DND-41 (cell line): ENCODE measurements at regions not wholly inside any gene's neighbourhood (a gene's known extent, or its start where the extent isn't known, plus 50 kb on each side); places are given as distances from the start of the nearest gene placed in this dataset.

Experiments used
- ATAC-seq: fragments of 200-7000 bp; cut with Tn5 transposase; 3 replicates; pipeline ENCODE4 v1.9.1; 2021; ENCODE audit warnings: low read depth; ENCODE audit not compliant: insufficient read depth
- DNase-seq: peaks from one replicate; pipeline ENCODE4 v3.0.0-alpha.2; 2020
- H2AFZ ChIP-seq: 2 replicates; pipeline ENCODE4 v1.6.0; 2012; ENCODE audit warnings: low read depth, low read length
- H3K27ac ChIP-seq: 2 replicates; pipeline ENCODE4 v1.5.1; 2012; ENCODE audit warnings: low read length, inconsistent platforms
- H3K27me3 ChIP-seq: fragments of 200-600 bp; sonication (generic); 2 replicates; pipeline ENCODE4 v1.6.0; 2012; ENCODE audit warnings: low read length, mild to moderate bottlenecking, inconsistent platforms; ENCODE audit not compliant: insufficient read depth, poor library complexity
- H3K36me3 ChIP-seq: 2 replicates; pipeline ENCODE4 v1.5.1; 2012; ENCODE audit warnings: low read length, inconsistent platforms; ENCODE audit not compliant: insufficient read depth
- H3K4me1 ChIP-seq: 2 replicates; pipeline ENCODE4 v1.5.1; 2012; ENCODE audit warnings: mild to moderate bottlenecking, low read length; ENCODE audit not compliant: insufficient read depth
- H3K4me2 ChIP-seq: 2 replicates; pipeline ENCODE4 v1.6.0; 2012; ENCODE audit warnings: mild to moderate bottlenecking, moderate library complexity, low read length, inconsistent platforms; ENCODE audit not compliant: insufficient read depth
- H3K4me3 ChIP-seq, 2 experiments: fragments of 200-600 bp in 1 of 2; shearing (Covaris generic) in 1 of 2; 2 replicates each; pipeline ENCODE4 v1.5.1; 2012 to 2016; ENCODE audit warnings: inconsistent platforms in 2 of 2, low read length in 2 of 2, mild to moderate bottlenecking in 2 of 2, low read depth in 1 of 2, moderate library complexity in 1 of 2
- H3K79me2 ChIP-seq: 2 replicates; pipeline ENCODE4 v1.6.0; 2012; ENCODE audit warnings: low read length, inconsistent platforms; ENCODE audit not compliant: insufficient read depth
- H3K9ac ChIP-seq: 2 replicates; pipeline ENCODE4 v1.6.0; 2012; ENCODE audit warnings: low read depth, mild to moderate bottlenecking, inconsistent platforms, low read length, moderate library complexity
- H3K9me3 ChIP-seq: 2 replicates; pipeline ENCODE4 v1.5.1; 2012; ENCODE audit warnings: low read length, moderate library complexity, mild to moderate bottlenecking, inconsistent platforms; ENCODE audit not compliant: insufficient read depth, severe bottlenecking
- H4K20me1 ChIP-seq: 2 replicates; pipeline ENCODE4 v1.6.0; 2012; ENCODE audit warnings: low read length; ENCODE audit not compliant: insufficient read depth
- EZH2 ChIP-seq: IDR thresholded peaks from 3 replicates; pipeline ENCODE4 v1.6.1; 2012; ENCODE audit warnings: borderline replicate concordance, low read depth, mild to moderate bottlenecking, moderate library complexity, low read length, inconsistent platforms; ENCODE audit not compliant: severe bottlenecking
- TF ChIP-seq, protein P1 (sequence below): IDR thresholded peaks from 2 replicates; pipeline ENCODE4 v1.5.1; 2012; ENCODE audit warnings: borderline replicate concordance, low read length, moderate library complexity, mild to moderate bottlenecking; ENCODE audit not compliant: poor library complexity, severe bottlenecking; ENCODE audit errors: extremely low read depth

DNA sequence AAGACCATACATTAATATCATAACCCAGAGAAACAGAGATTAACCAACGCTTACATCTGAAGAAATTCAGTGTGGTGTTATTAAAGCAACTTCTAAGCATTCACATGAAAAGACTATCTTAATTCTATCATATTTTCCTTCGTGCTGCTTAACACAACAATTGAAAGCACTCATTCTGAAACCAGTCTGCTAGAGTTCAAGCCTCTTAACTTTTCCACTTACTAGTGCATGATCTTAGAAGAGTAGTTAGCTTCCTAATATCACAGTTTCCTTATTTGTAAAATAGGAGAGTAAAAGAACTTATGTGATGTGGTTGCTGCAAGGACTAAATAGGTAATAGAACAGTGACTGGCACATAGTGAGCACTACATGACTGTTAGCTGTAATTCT lies 379.3 kb downstream of the TRIM36 start:
- Histone ChIP-seq H3K9ac (no peak overlapping the region), H4K20me1 (no peaks in the 10 kb centered on the region), H3K27ac (no peak overlapping the region), H3K4me1 (no peaks in the 10 kb centered on the region), H3K27me3 (peaks cover 3% of the 10 kb centered on the region), H2AFZ (no peak overlapping the region), H3K9me3 (no peaks in the 10 kb centered on the region), H3K4me3 (no peak overlapping the region), H3K36me3 (no peaks in the 10 kb centered on the region), H3K79me2 (no peaks in the 10 kb centered on the region), H3K4me2 (no peak overlapping the region)
- no peak for DNase-seq
- no peak for ATAC-seq
- TF ChIP-seq, protein P1, sequence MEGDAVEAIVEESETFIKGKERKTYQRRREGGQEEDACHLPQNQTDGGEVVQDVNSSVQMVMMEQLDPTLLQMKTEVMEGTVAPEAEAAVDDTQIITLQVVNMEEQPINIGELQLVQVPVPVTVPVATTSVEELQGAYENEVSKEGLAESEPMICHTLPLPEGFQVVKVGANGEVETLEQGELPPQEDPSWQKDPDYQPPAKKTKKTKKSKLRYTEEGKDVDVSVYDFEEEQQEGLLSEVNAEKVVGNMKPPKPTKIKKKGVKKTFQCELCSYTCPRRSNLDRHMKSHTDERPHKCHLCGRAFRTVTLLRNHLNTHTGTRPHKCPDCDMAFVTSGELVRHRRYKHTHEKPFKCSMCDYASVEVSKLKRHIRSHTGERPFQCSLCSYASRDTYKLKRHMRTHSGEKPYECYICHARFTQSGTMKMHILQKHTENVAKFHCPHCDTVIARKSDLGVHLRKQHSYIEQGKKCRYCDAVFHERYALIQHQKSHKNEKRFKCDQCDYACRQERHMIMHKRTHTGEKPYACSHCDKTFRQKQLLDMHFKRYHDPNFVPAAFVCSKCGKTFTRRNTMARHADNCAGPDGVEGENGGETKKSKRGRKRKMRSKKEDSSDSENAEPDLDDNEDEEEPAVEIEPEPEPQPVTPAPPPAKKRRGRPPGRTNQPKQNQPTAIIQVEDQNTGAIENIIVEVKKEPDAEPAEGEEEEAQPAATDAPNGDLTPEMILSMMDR = no peak
- TF ChIP-seq EZH2 = no peak

DNA sequence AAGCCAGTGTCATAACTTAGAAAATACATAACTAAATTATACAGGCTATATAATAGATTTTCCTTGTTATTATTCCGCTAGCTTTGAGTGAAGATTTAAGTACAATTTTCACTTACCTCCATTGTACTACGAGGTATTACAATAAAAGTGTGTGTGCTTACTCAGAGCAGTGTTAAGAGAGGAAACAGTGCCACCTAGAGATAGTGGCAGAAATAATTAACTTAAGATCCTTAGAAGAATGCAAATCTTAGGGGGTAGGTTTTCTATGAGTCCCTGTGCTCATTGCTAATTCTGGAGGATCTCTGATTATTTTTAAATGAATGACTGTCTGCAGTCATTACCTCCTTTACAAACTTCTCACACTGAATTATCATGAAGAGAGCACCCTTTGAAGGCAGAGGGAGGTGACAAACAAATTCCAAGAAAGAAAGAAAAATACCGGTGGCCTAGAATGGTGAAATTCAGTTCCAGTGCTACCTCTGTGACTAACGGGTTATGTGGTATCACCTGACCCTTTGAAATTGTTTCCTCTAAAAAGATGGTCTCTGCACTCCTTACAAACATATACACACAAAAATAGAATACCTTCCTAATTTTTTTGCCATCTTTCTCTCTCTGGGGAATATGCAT lies 379.8 kb downstream of the TRIM36 start:
- no peak overlapping the region for H2AFZ ChIP-seq
- H3K79me2 ChIP-seq = no peaks in the 10 kb centered on the region
- no peaks in the 10 kb centered on the region for H3K36me3 ChIP-seq
- ATAC-seq = peak; percentile 58; the same call in 1 of the 3 replicates
- no peak for TF ChIP-seq EZH2
- TF ChIP-seq, protein P1 = peak; percentile 56
- no peak overlapping the region for H3K4me2 ChIP-seq
- no peak overlapping the region for H3K9ac ChIP-seq
- H3K27ac ChIP-seq = no peak overlapping the region
- H3K4me1 ChIP-seq = no peaks in the 10 kb centered on the region
- peaks cover 3% of the 10 kb centered on the region for H3K27me3 ChIP-seq
- no peak overlapping the region for H3K4me3 ChIP-seq
- DNase-seq = no peak
- no peaks in the 10 kb centered on the region for H3K9me3 ChIP-seq
- no peaks in the 10 kb centered on the region for H4K20me1 ChIP-seq

DNA sequence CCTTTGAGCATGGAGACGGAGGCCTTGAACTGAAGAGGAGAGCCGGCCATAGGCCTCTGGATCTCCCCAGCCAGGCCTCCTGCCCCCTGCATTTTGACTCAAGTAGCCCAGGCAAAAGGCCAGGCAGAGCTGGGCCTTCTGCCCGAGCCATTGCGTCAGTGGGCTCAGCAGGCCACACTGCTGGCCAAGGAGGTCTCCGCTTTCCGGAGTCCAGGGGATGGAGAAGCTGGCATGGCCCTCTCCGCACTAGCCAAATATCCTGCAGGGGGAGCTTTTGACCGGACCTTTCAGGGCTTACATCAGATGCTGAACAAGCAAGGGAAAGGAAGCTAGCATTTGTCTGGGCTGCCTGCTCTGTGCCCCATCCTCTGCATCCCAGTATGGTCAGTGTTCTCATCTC lies 386.8 kb downstream of the TRIM36 start:
- no peak for TF ChIP-seq EZH2
- TF ChIP-seq, protein P1 = no peak
- ATAC-seq (no peak), DNase-seq (no peak)
- no peak overlapping the region for H2AFZ ChIP-seq
- no peaks in the 10 kb centered on the region for H3K36me3 ChIP-seq
- H3K27me3 ChIP-seq = no peaks in the 10 kb centered on the region
- H3K9me3 ChIP-seq = no peaks in the 10 kb centered on the region
- H4K20me1 ChIP-seq = no peaks in the 10 kb centered on the region
- H3K4me3 ChIP-seq = no peak overlapping the region
- no peaks in the 10 kb centered on the region for H3K79me2 ChIP-seq
- H3K4me1 ChIP-seq = no peaks in the 10 kb centered on the region
- H3K27ac ChIP-seq = no peak overlapping the region
- H3K4me2 ChIP-seq = no peak overlapping the region
- no peak overlapping the region for H3K9ac ChIP-seq
